HEK293 (cell line): ENCODE measurements at regions not wholly inside any gene's neighbourhood (a gene's known extent, or its start where the extent isn't known, plus 50 kb on each side); places are given as distances from the start of the nearest gene placed in this dataset.
A peak's percentile ranks its signal among the peaks of the same experiment; 100 is the strongest.

Source experiments
- CTCF ChIA-PET: fragments of 350-600 bp; formaldehyde crosslinking; extraction: SDS; loops from one replicate; lab custom pipeline; 2021; ENCODE audit warnings: antibody characterized with exemption; lab: Yijun Ruan, JAX
- POLR2A ChIA-PET: fragments of 300-600 bp; formaldehyde crosslinking; extraction: SDS; loops from one replicate; lab custom pipeline; 2020; ENCODE audit warnings: antibody characterized with exemption, inconsistent platforms; lab: Yijun Ruan, JAX
- H3K27ac ChIP-seq: fragments of 200-500 bp; sonication (Bioruptor generic); 2 replicates; pipeline ENCODE4 v1.5.1; 2014; ENCODE audit warnings: low read depth, low read length, control low read depth, inconsistent platforms; ENCODE audit errors: extremely low read depth
- H3K36me3 ChIP-seq, 2 experiments: fragments of 200-500 bp in 1 of 2; sonication (Bioruptor generic) in 1 of 2; 1 replicate in 1 of 2; 2 replicates in 1 of 2; pipeline ENCODE4 v1.5.1; 2014 to 2017; ENCODE audit warnings: inconsistent platforms in 2 of 2, low read length in 2 of 2; ENCODE audit not compliant: control insufficient read depth in 2 of 2, insufficient read depth in 1 of 2
- H3K4me1 ChIP-seq: fragments of 200-500 bp; sonication (Bioruptor generic); 2 replicates; pipeline ENCODE4 v1.5.1; 2014; ENCODE audit warnings: mild to moderate bottlenecking, low read length, inconsistent platforms; ENCODE audit not compliant: control insufficient read depth, insufficient read depth
- H3K4me3 ChIP-seq: 2 replicates; pipeline ENCODE4 v1.5.1; 2011; ENCODE audit warnings: low read depth, mild to moderate bottlenecking, control low read depth, low read length, moderate library complexity
- H3K9me3 ChIP-seq: fragments of 200-500 bp; sonication (Bioruptor generic); 2 replicates; pipeline ENCODE4 v1.5.1; 2014; ENCODE audit warnings: low read depth, low read length, inconsistent platforms; ENCODE audit not compliant: control insufficient read depth, insufficient read depth
- BCL11B ChIP-seq: fragments of 450-650 bp; formaldehyde crosslinking; IDR thresholded peaks from 2 replicates; pipeline ENCODE4 v1.5.1; 2016; ENCODE audit warnings: low read depth, missing biosample characterization, missing genetic modification characterization
- OSR2 ChIP-seq: fragments of 450-650 bp; formaldehyde crosslinking; IDR thresholded peaks from 2 replicates; pipeline ENCODE4 v1.5.1; 2016; ENCODE audit warnings: missing biosample characterization, missing genetic modification characterization
- ZBTB10 ChIP-seq: fragments of 450-650 bp; formaldehyde crosslinking; IDR thresholded peaks from 2 replicates; pipeline ENCODE4 v1.5.1; 2016; ENCODE audit warnings: missing biosample characterization, missing genetic modification characterization
- ZBTB11 ChIP-seq: fragments of 450-650 bp; formaldehyde crosslinking; conservative IDR thresholded peaks from 2 replicates; pipeline ENCODE4 v1.5.1; 2016; ENCODE audit warnings: low read depth, missing biosample characterization, missing genetic modification characterization
- ZBTB20 ChIP-seq: fragments of 450-650 bp; formaldehyde crosslinking; IDR thresholded peaks from 2 replicates; pipeline ENCODE4 v1.5.1; 2016; ENCODE audit warnings: missing biosample characterization, missing genetic modification characterization
- ZBTB48 ChIP-seq: fragments of 450-650 bp; formaldehyde crosslinking; IDR thresholded peaks from 2 replicates; pipeline ENCODE4 v1.5.1; 2016; ENCODE audit warnings: missing biosample characterization, missing genetic modification characterization
- ZFP69B ChIP-seq: fragments of 450-650 bp; formaldehyde crosslinking; IDR thresholded peaks from 2 replicates; pipeline ENCODE4 v1.5.1; 2016; ENCODE audit warnings: missing biosample characterization, missing genetic modification characterization
- ZNF146 ChIP-seq: fragments of 450-650 bp; formaldehyde crosslinking; IDR thresholded peaks from 2 replicates; pipeline ENCODE4 v1.5.1; 2016; ENCODE audit warnings: missing biosample characterization, missing genetic modification characterization
- ZNF221 ChIP-seq: fragments of 450-650 bp; formaldehyde crosslinking; IDR thresholded peaks from 2 replicates; pipeline ENCODE4 v1.5.1; 2017; ENCODE audit warnings: missing biosample characterization, missing genetic modification characterization, borderline replicate concordance
- ZNF280D ChIP-seq: fragments of 450-650 bp; formaldehyde crosslinking; IDR thresholded peaks from 2 replicates; pipeline ENCODE4 v1.5.1; 2016; ENCODE audit warnings: missing biosample characterization, missing genetic modification characterization
- ZNF292 ChIP-seq: fragments of 450-650 bp; formaldehyde crosslinking; IDR thresholded peaks from 2 replicates; pipeline ENCODE4 v1.5.1; 2016; ENCODE audit warnings: low read depth, missing biosample characterization, missing genetic modification characterization, borderline replicate concordance
- ZNF335 ChIP-seq: fragments of 450-650 bp; formaldehyde crosslinking; conservative IDR thresholded peaks from 2 replicates; pipeline ENCODE4 v1.5.1; 2016; ENCODE audit warnings: missing biosample characterization, missing genetic modification characterization
- ZNF341 ChIP-seq: fragments of 450-650 bp; formaldehyde crosslinking; IDR thresholded peaks from 2 replicates; pipeline ENCODE4; 2016; ENCODE audit warnings: low read depth, missing biosample characterization, missing genetic modification characterization
- ZNF548 ChIP-seq: fragments of 450-650 bp; formaldehyde crosslinking; IDR thresholded peaks from 2 replicates; pipeline ENCODE4 v1.5.1; 2016; ENCODE audit warnings: missing biosample characterization, missing genetic modification characterization
- ZNF558 ChIP-seq: fragments of 450-650 bp; formaldehyde crosslinking; IDR thresholded peaks from 2 replicates; pipeline ENCODE4 v1.5.1; 2016; ENCODE audit warnings: missing biosample characterization, missing genetic modification characterization
- ZNF626 ChIP-seq: fragments of 450-650 bp; sonication (Bioruptor Pico); formaldehyde crosslinking; IDR thresholded peaks from 2 replicates; pipeline ENCODE4 v1.5.1; 2018; ENCODE audit warnings: missing biosample characterization, missing genetic modification characterization, inconsistent platforms
- ZNF654 ChIP-seq: fragments of 450-650 bp; formaldehyde crosslinking; IDR thresholded peaks from 2 replicates; pipeline ENCODE4 v1.5.1; 2016; ENCODE audit warnings: low read depth, missing biosample characterization, missing genetic modification characterization
- ZNF692 ChIP-seq: fragments of 450-650 bp; formaldehyde crosslinking; IDR thresholded peaks from 2 replicates; pipeline ENCODE4 v1.5.1; 2016; ENCODE audit warnings: missing biosample characterization, missing genetic modification characterization
- ZNF785 ChIP-seq: fragments of 450-650 bp; formaldehyde crosslinking; IDR thresholded peaks from 2 replicates; pipeline ENCODE4 v1.5.1; 2016; ENCODE audit warnings: missing biosample characterization, missing genetic modification characterization
- ZSCAN30 ChIP-seq: fragments of 450-650 bp; IDR thresholded peaks from 2 replicates; pipeline ENCODE4 v1.5.1; 2018; ENCODE audit warnings: missing biosample characterization, mild to moderate bottlenecking, missing genetic modification characterization, moderate library complexity
- TF ChIP-seq, protein P1 (sequence below): fragments of 450-650 bp; formaldehyde crosslinking; IDR thresholded peaks from 2 replicates; pipeline ENCODE4 v1.5.1; 2016; ENCODE audit warnings: missing biosample characterization, missing genetic modification characterization

GRCh38 chr9:110048976-110049698, 158.8 kb downstream of the C9orf152 start:
- CTCF ChIA-PET, result interaction anchor here (0.7 to 1.2 kb wide), 5 partner anchors 9 to 1249 kb away, joined by 3 read pairs; no protein-coding TSS in a partner anchor
- TF ChIP-seq ZBTB10 (tag by site-specific recombination), result no peak
- TF ChIP-seq ZNF221 (tag by site-specific recombination), result no peak
- TF ChIP-seq ZNF548 (tag by site-specific recombination), result no peak
- TF ChIP-seq ZNF785 (tag by site-specific recombination), result no peak
- TF ChIP-seq ZNF654, result no peak
- TF ChIP-seq ZNF292 (tag by site-specific recombination), result no peak
- no peak for TF ChIP-seq ZNF146 (tag by site-specific recombination)
- TF ChIP-seq ZBTB20 (tag by site-specific recombination), result peak; percentile 27; the same call in 1 of the 2 replicates
- 0 out of 2 replicates have a peak, but pooled peaks have one; percentile 7 for TF ChIP-seq ZBTB48 (tag by site-specific recombination)
- TF ChIP-seq ZNF626 (tag by site-specific recombination), result no peak
- TF ChIP-seq ZNF558, result no peak
- TF ChIP-seq OSR2, result no peak
- no peak for TF ChIP-seq BCL11B (tag by site-specific recombination)
- no peak for TF ChIP-seq ZNF280D (tag by site-specific recombination)
- TF ChIP-seq ZSCAN30 (tag by site-specific recombination), result no peak
- 0 out of 2 replicates have a peak, but pooled peaks have one; percentile 18 for TF ChIP-seq ZFP69B (tag by site-specific recombination)
- peak; percentile 61 for TF ChIP-seq ZNF335 (tag by site-specific recombination)
- TF ChIP-seq ZNF341, result peak; percentile 80
- TF ChIP-seq, protein P1, sequence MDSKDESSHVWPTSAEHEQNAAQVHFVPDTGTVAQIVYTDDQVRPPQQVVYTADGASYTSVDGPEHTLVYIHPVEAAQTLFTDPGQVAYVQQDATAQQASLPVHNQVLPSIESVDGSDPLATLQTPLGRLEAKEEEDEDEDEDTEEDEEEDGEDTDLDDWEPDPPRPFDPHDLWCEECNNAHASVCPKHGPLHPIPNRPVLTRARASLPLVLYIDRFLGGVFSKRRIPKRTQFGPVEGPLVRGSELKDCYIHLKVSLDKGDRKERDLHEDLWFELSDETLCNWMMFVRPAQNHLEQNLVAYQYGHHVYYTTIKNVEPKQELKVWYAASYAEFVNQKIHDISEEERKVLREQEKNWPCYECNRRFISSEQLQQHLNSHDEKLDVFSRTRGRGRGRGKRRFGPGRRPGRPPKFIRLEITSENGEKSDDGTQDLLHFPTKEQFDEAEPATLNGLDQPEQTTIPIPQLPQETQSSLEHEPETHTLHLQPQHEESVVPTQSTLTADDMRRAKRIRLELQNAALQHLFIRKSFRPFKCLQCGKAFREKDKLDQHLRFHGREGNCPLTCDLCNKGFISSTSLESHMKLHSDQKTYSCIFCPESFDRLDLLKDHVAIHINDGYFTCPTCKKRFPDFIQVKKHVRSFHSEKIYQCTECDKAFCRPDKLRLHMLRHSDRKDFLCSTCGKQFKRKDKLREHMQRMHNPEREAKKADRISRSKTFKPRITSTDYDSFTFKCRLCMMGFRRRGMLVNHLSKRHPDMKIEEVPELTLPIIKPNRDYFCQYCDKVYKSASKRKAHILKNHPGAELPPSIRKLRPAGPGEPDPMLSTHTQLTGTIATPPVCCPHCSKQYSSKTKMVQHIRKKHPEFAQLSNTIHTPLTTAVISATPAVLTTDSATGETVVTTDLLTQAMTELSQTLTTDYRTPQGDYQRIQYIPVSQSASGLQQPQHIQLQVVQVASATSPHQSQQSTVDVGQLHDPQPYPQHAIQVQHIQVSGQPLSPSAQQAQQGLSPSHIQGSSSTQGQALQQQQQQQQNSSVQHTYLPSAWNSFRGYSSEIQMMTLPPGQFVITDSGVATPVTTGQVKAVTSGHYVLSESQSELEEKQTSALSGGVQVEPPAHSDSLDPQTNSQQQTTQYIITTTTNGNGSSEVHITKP (tag by site-specific recombination), result no peak
- TF ChIP-seq ZNF692, result peak; percentile 35; the same call in 1 of the 2 replicates
- no peak for TF ChIP-seq ZBTB11 (tag by site-specific recombination)

More at GRCh38 chr9:110048976-110049698, 158.8 kb downstream of the C9orf152 start:
- Histone ChIP-seq H3K4me3 (peak overlapping the region; percentile 78), H3K4me1 (peaks cover 5% of the 10 kb centered on the region; the same call in 1 of the 2 replicates), H3K9me3 (no peaks in the 10 kb centered on the region), H3K36me3 (no peaks in the 10 kb centered on the region), H3K27ac (peak overlapping the region; percentile 53; the same call in 1 of the 2 replicates)
- POLR2A ChIA-PET, result interaction anchor here (0.5 to 1.2 kb wide), 2 partner anchors 9 to 135 kb away, joined by 4 to 5 read pairs; no protein-coding TSS in a partner anchor
